22Rv1 (cell line): ENCODE measurements at regions not wholly inside any gene's neighbourhood (a gene's known extent, or its start where the extent isn't known, plus 50 kb on each side); places are given as distances from the start of the nearest gene placed in this dataset.

Experiments
- H3K27ac ChIP-seq: fragments of 450-650 bp; 2 replicates; pipeline ENCODE4 v1.5.1; 2017
- CTCF ChIP-seq: fragments of 450-650 bp; IDR thresholded peaks from 2 replicates; pipeline ENCODE4 v1.5.1; 2017; ENCODE audit warnings: mild to moderate bottlenecking
- ZFX ChIP-seq: fragments of 450-650 bp; IDR thresholded peaks from 2 replicates; pipeline ENCODE4 v1.6.1; 2017; ENCODE audit warnings: antibody characterized with exemption, borderline replicate concordance

- H3K27ac ChIP-seq = no peak overlapping the region
- TF ChIP-seq ZFX (no peak), CTCF (no peak)
These were observed 126.8 kb downstream of the SPATA31D1 start for GRCh38 chr9:82115331-82115730.

GRCh38 chr9:82115900-82116299, 127.3 kb downstream of the SPATA31D1 start:
- no peak overlapping the region for H3K27ac ChIP-seq
- TF ChIP-seq ZFX (no peak), CTCF (no peak)

GRCh38 chr9:82116556-82116955, 128.0 kb downstream of the SPATA31D1 start:
- TF ChIP-seq ZFX (no peak), CTCF (no peak)
- no peak overlapping the region for H3K27ac ChIP-seq

- H3K27ac ChIP-seq = no peak overlapping the region
- TF ChIP-seq ZFX = no peak
- no peak for TF ChIP-seq CTCF
These were observed 128.6 kb downstream of the SPATA31D1 start for GRCh38 chr9:82117026-82117811.

GRCh38 chr9:82122731-82123130, 134.2 kb downstream of the SPATA31D1 start:
- no peak for TF ChIP-seq CTCF
- no peak for TF ChIP-seq ZFX

GRCh38 chr9:82124090-82124489, 135.5 kb downstream of the SPATA31D1 start:
- no peak overlapping the region for H3K27ac ChIP-seq
- TF ChIP-seq ZFX (no peak), CTCF (no peak)

More at GRCh38 chr9:82122731-82123130, 134.2 kb downstream of the SPATA31D1 start:
- H3K27ac ChIP-seq = no peak overlapping the region

- no peak for TF ChIP-seq ZFX
- TF ChIP-seq CTCF = no peak
These were observed 137.7 kb downstream of the SPATA31D1 start for GRCh38 chr9:82126256-82126655.

More at GRCh38 chr9:82126256-82126655, 137.7 kb downstream of the SPATA31D1 start:
- H3K27ac ChIP-seq = no peak overlapping the region
